Esophagus muscularis mucosa (tissue), 4 donors: ENCODE measurements at regions not wholly inside any gene's neighbourhood (a gene's known extent, or its start where the extent isn't known, plus 50 kb on each side); places are given as distances from the start of the nearest gene placed in this dataset.

Source experiments
- DNase-seq: peaks from one replicate; pipeline ENCODE4 v3.0.0-alpha.2; 2017; ENCODE audit errors: extremely low spot score
- H3K27ac ChIP-seq, 4 donors: fragments of 200-600 bp; sonication (generic); replicated peaks in 1 of 4; 1 replicate in 3 of 4; 2 replicates in 1 of 4; pipeline ENCODE4 v1.5.1; 2016 to 2019; ENCODE audit warnings: mild to moderate bottlenecking in 1 of 4
- H3K27me3 ChIP-seq, 4 donors: fragments of 200-600 bp; sonication (generic); one replicate each; pipeline versions ENCODE4 v1.5.1 to v1.6.0; 2016 to 2019
- H3K36me3 ChIP-seq, 4 donors: fragments of 200-600 bp; sonication (generic); one replicate each; pipeline ENCODE4 v1.5.1; 2016 to 2019
- H3K4me1 ChIP-seq, 4 donors: fragments of 200-600 bp; sonication (generic); one replicate each; pipeline ENCODE4 v1.5.1; 2016 to 2019
- H3K4me3 ChIP-seq, 4 donors: fragments of 200-600 bp; sonication (generic); 1 replicate in 2 of 4; 2 replicates in 2 of 4; pipeline ENCODE4 v1.5.1; 2016 to 2019; ENCODE audit warnings: mild to moderate bottlenecking in 4 of 4, moderate library complexity in 1 of 4
- H3K9me3 ChIP-seq, 4 donors: fragments of 200-600 bp; sonication (generic); 1 replicate in 3 of 4; 2 replicates in 1 of 4; pipeline ENCODE4 v1.5.1; 2016 to 2019
- CTCF ChIP-seq, 3 experiments: fragments of 200-600 bp in 2 of 3; fragments of 450-650 bp in 1 of 3; sonication (generic) in 2 of 3; IDR thresholded peaks; one replicate each; pipeline ENCODE4 v1.5.1; 2017 to 2019; ENCODE audit warnings: antibody characterized with exemption in 3 of 3, mild to moderate bottlenecking in 2 of 3, moderate library complexity in 1 of 3
- EP300 ChIP-seq: sonication (generic); formaldehyde crosslinking; IDR thresholded peaks from one replicate; pipeline ENCODE4 v1.6.1; 2017; ENCODE audit warnings: antibody characterized with exemption
- POLR2A ChIP-seq: fragments of 450-650 bp; IDR thresholded peaks from one replicate; pipeline ENCODE4 v1.6.1; 2017; ENCODE audit warnings: antibody characterized with exemption, moderate library complexity, mild to moderate bottlenecking, low read depth
- POLR2AphosphoS5 ChIP-seq, 2 donors: sonication (generic); formaldehyde crosslinking; IDR thresholded peaks; one replicate each; pipeline ENCODE4 v1.6.1; 2017; ENCODE audit warnings: antibody characterized with exemption in 2 of 2
- WGBS: methylation state at CpG from one replicate; pipeline ENCODE4 v1.1.5; 2018; 5-methylcytosine and 5-hydroxymethylcytosine counted together
- intact Hi-C: fragments of 100-400 bp; cut with DNase I; formaldehyde crosslinking; loops from one replicate; pipeline ENCODE4 v1.15.1; 2023

GRCh38 chr4:89586318-89586717 is 250.6 kb downstream of the SNCA start:
- Histone ChIP-seq H3K27me3 (no peaks in the 10 kb centered on the region), H3K4me3 (no peak overlapping the region), H3K36me3 (no peaks in the 10 kb centered on the region), H3K27ac (no peak overlapping the region), H3K9me3 (no peaks in the 10 kb centered on the region), H3K4me1 (no peaks in the 10 kb centered on the region)
- WGBS: 69% methylated on average over 3 of the region's 3 CpGs
- TF ChIP-seq CTCF (IDR thresholded peaks at IDR 0.05) (no peak), EP300 (no peak), POLR2A (no peak), POLR2AphosphoS5 (IDR thresholded peaks at IDR 0.05) (no peak)
- DNase-seq: no peak
- intact Hi-C loops: no loop called here

- Histone ChIP-seq H3K27ac (no peak overlapping the region), H3K4me3 (no peak overlapping the region), H3K27me3 (no peaks in the 10 kb centered on the region), H3K36me3 (no peaks in the 10 kb centered on the region), H3K4me1 (no peaks in the 10 kb centered on the region), H3K9me3 (no peaks in the 10 kb centered on the region)
- TF ChIP-seq POLR2A: no peak
- TF ChIP-seq EP300: no peak
- no peak for TF ChIP-seq POLR2AphosphoS5 (IDR thresholded peaks at IDR 0.05)
- TF ChIP-seq CTCF (IDR thresholded peaks at IDR 0.05): no peak
- intact Hi-C loops: no loop called here
- WGBS: 82% methylated on average over 5 of the region's 5 CpGs
- no peak for DNase-seq
Measured at GRCh38 chr4:89582756-89583505, 254.0 kb downstream of the SNCA start.

GRCh38 chr4:89579771-89580170 is 257.2 kb downstream of the SNCA start:
- TF ChIP-seq EP300: no peak
- TF ChIP-seq POLR2A: no peak
- no peak for TF ChIP-seq POLR2AphosphoS5 (IDR thresholded peaks at IDR 0.05)
- no peak for TF ChIP-seq CTCF (IDR thresholded peaks at IDR 0.05)
- Histone ChIP-seq H3K4me3 (no peak overlapping the region), H3K9me3 (no peaks in the 10 kb centered on the region), H3K4me1 (no peaks in the 10 kb centered on the region), H3K36me3 (no peaks in the 10 kb centered on the region), H3K27me3 (no peaks in the 10 kb centered on the region), H3K27ac (no peak overlapping the region)
- WGBS: 0% methylated on average over 1 of the region's 1 CpG
- no peak for DNase-seq
- intact Hi-C loops: no loop called here

- intact Hi-C loops: no loop called here
- H3K4me3 ChIP-seq: no peak overlapping the region
- no peaks in the 10 kb centered on the region for H3K36me3 ChIP-seq
- H3K27ac ChIP-seq: no peak overlapping the region
- H3K27me3 ChIP-seq: no peaks in the 10 kb centered on the region
- H3K4me1 ChIP-seq: no peaks in the 10 kb centered on the region
- no peaks in the 10 kb centered on the region for H3K9me3 ChIP-seq
- no peak for TF ChIP-seq CTCF (IDR thresholded peaks at IDR 0.05)
- no peak for TF ChIP-seq POLR2A
- TF ChIP-seq POLR2AphosphoS5 (IDR thresholded peaks at IDR 0.05): no peak
- TF ChIP-seq EP300: no peak
- DNase-seq: no peak
Measured at GRCh38 chr4:89576246-89576645, 260.7 kb downstream of the SNCA start.

- WGBS: 100% methylated on average over 1 of the region's 1 CpG
- TF ChIP-seq POLR2AphosphoS5 (IDR thresholded peaks at IDR 0.05) (no peak), POLR2A (no peak), EP300 (no peak), CTCF (IDR thresholded peaks at IDR 0.05) (no peak)
- Histone ChIP-seq H3K9me3 (no peaks in the 10 kb centered on the region), H3K4me3 (no peak overlapping the region), H3K27me3 (no peaks in the 10 kb centered on the region), H3K4me1 (no peaks in the 10 kb centered on the region), H3K36me3 (no peaks in the 10 kb centered on the region), H3K27ac (no peak overlapping the region)
- DNase-seq: no peak
- intact Hi-C loops: no loop called here
Measured at GRCh38 chr4:89575840-89576239, 261.1 kb downstream of the SNCA start.
